ENCODE measurements at regions not wholly inside any gene's neighbourhood (a gene's known extent, or its start where the extent isn't known, plus 50 kb on each side); places are given as distances from the start of the nearest gene placed in this dataset.

DNA sequence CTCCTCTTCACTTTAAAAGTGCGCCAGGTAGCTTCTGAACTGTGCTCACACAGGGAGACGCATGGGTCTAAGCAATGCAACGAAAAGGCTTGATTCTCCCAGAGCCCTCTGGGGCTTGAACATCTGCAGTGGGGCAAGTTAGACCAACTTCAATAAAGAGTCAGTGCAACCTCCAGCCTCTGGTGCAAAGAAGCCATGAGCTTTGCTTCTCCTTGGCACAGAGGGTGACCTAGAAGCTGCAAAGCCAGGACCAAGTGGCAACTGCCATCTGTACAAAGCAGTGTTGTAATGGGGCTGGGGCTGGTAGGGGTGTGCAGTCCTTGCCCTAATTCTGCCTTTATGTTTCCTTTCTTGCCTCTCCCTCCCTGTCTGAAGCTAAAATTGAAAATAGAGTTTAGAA, 219.0 kb upstream of the CD96 start:
- Histone ChIP-seq H3K4me1 (peaks cover 8% of the 10 kb centered on the region; the same call in 1 of the 2 replicates), H3K9me3 (no peaks in the 10 kb centered on the region), H3K36me3 (ENCODE audit: control insufficient read depth, insufficient read depth, low read length) (no peaks in the 10 kb centered on the region), H3K4me3 (ENCODE audit: low read depth, low read length) (no peak overlapping the region), H3K27me3 (replicated peaks; ENCODE audit: control insufficient read depth, insufficient read depth, low read length) (no peaks in the 10 kb centered on the region)
- TF ChIP-seq CTCF (IDR thresholded peaks at IDR 0.05; ENCODE audit: insufficient read depth in 1 of 2, low read depth in 1 of 2, low read length in 1 of 2, severe bottlenecking in 1 of 2, unreplicated experiment in 1 of 2): no peak
- no peak overlapping the region for H3K4me3 Mint-ChIP-seq (ENCODE audit: unreplicated experiment)
- H3K4me1 Mint-ChIP-seq (ENCODE audit: low read depth, unreplicated experiment): peaks cover 18% of the 10 kb centered on the region
- no peak for DNase-seq
- BruUV-seq (replicated peaks): no TSS peak
- intact Hi-C loops (cut with micrococcal nuclease; ENCODE audit: unreplicated experiment): no loop called here
- ChIA-PET CTCF (no interaction called here), POLR2A (no interaction called here)
- peaks cover 8% of the 10 kb centered on the region for H3K9me3 Mint-ChIP-seq (ENCODE audit: unreplicated experiment)
- no peak overlapping the region for H3K27ac Mint-ChIP-seq (ENCODE audit: unreplicated experiment)
- H3K27me3 Mint-ChIP-seq (ENCODE audit: insufficient read depth, unreplicated experiment): no peaks in the 10 kb centered on the region
- no peaks in the 10 kb centered on the region for H3K36me3 Mint-ChIP-seq (ENCODE audit: insufficient read depth, unreplicated experiment)

- no peak for TF ChIP-seq CTCF (IDR thresholded peaks at IDR 0.05; ENCODE audit: insufficient read depth in 1 of 2, low read depth in 1 of 2, low read length in 1 of 2, severe bottlenecking in 1 of 2, unreplicated experiment in 1 of 2)
- Histone ChIP-seq H3K4me1 (peaks cover 8% of the 10 kb centered on the region; the same call in 1 of the 2 replicates), H3K4me3 (ENCODE audit: low read depth, low read length) (no peak overlapping the region), H3K36me3 (ENCODE audit: control insufficient read depth, insufficient read depth, low read length) (no peaks in the 10 kb centered on the region), H3K27me3 (replicated peaks; ENCODE audit: control insufficient read depth, insufficient read depth, low read length) (no peaks in the 10 kb centered on the region), H3K9me3 (no peaks in the 10 kb centered on the region)
- CTCF ChIA-PET: no interaction called here
- H3K9me3 Mint-ChIP-seq (ENCODE audit: unreplicated experiment): peaks cover 8% of the 10 kb centered on the region
- intact Hi-C loops (cut with micrococcal nuclease; ENCODE audit: unreplicated experiment): no loop called here
- H3K27me3 Mint-ChIP-seq (ENCODE audit: insufficient read depth, unreplicated experiment): no peaks in the 10 kb centered on the region
- no peaks in the 10 kb centered on the region for H3K36me3 Mint-ChIP-seq (ENCODE audit: insufficient read depth, unreplicated experiment)
- H3K4me1 Mint-ChIP-seq (ENCODE audit: low read depth, unreplicated experiment): peaks cover 13% of the 10 kb centered on the region
- no peak overlapping the region for H3K27ac Mint-ChIP-seq (ENCODE audit: unreplicated experiment)
- H3K4me3 Mint-ChIP-seq (ENCODE audit: unreplicated experiment): no peak overlapping the region
- POLR2A ChIA-PET: no interaction called here
- no peak for DNase-seq
- BruUV-seq (replicated peaks): no TSS peak
Observed at GRCh38 chr3:111324151-111324550, 217.8 kb upstream of the CD96 start.

DNA sequence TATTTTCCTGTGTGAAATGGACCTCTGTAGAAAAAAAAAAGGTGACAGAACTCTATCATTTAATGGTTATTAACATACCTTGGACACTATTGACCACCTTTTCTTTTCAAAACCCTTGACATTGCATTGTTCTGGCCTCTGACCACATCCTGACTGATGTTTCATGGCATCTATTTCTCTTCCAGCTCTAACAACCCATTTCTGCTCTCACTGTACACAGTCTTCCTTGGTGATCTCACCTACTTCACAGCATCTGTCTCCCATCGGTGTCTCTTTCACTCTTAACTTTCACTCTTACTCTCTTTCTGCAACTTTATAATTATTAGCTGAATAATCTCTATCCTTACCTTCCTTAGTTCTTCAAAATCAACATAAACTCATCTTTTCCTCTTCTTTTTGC, 217.4 kb upstream of the CD96 start:
- Histone ChIP-seq H3K36me3 (ENCODE audit: control insufficient read depth, insufficient read depth, low read length) (no peaks in the 10 kb centered on the region), H3K4me3 (ENCODE audit: low read depth, low read length) (no peak overlapping the region), H3K4me1 (peaks cover 8% of the 10 kb centered on the region; the same call in 1 of the 2 replicates), H3K9me3 (no peaks in the 10 kb centered on the region), H3K27me3 (replicated peaks; ENCODE audit: control insufficient read depth, insufficient read depth, low read length) (no peaks in the 10 kb centered on the region)
- Mint-ChIP-seq H3K27ac (ENCODE audit: unreplicated experiment) (no peak overlapping the region), H3K36me3 (ENCODE audit: insufficient read depth, unreplicated experiment) (no peaks in the 10 kb centered on the region), H3K9me3 (ENCODE audit: unreplicated experiment) (peaks cover 7% of the 10 kb centered on the region), H3K27me3 (ENCODE audit: insufficient read depth, unreplicated experiment) (no peaks in the 10 kb centered on the region), H3K4me1 (ENCODE audit: low read depth, unreplicated experiment) (peaks cover 13% of the 10 kb centered on the region), H3K4me3 (ENCODE audit: unreplicated experiment) (no peak overlapping the region)
- DNase-seq: no peak
- ChIA-PET POLR2A (no interaction called here), CTCF (no interaction called here)
- intact Hi-C loops (cut with micrococcal nuclease; ENCODE audit: unreplicated experiment): no loop called here
- no TSS peak for BruUV-seq (replicated peaks)
- no peak for TF ChIP-seq CTCF (IDR thresholded peaks at IDR 0.05; ENCODE audit: insufficient read depth in 1 of 2, low read depth in 1 of 2, low read length in 1 of 2, severe bottlenecking in 1 of 2, unreplicated experiment in 1 of 2)
